H1 (cell line): ENCODE measurements at regions not wholly inside any gene's neighbourhood (a gene's known extent, or its start where the extent isn't known, plus 50 kb on each side); places are given as distances from the start of the nearest gene placed in this dataset.

Source experiments
- FOSL1 ChIP-seq: IDR thresholded peaks from 2 replicates; pipeline ENCODE4 v1.6.1; 2011; ENCODE audit warnings: mild to moderate bottlenecking, low read depth, low read length, moderate library complexity; ENCODE audit not compliant: insufficient read depth
- TF ChIP-seq, protein P1 (sequence below): fragments of 300-600 bp; sonication (generic); IDR thresholded peaks from 2 replicates; pipeline ENCODE4 v1.7.1; 2012; ENCODE audit warnings: low read length, moderate library complexity, mild to moderate bottlenecking, inconsistent platforms; ENCODE audit not compliant: insufficient replicate concordance

DNA sequence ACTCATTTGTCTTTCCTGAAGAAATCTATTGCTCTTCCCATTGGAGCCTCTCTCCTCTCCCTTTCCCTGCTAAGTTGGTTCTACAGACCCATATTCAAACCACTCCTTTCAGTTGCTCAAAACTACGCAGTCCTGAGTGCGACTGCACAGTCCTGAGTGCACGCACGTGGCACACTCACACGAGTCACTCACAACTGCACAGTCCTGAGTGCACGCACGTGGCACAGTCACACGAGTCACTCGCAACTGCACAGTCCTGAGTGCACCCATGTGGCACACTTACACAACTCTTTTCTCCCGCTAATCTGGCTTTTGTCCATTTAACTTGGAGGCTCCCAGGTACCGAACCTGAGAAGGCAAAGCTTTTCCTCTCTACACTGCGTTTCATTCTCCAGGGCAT is 159.7 kb downstream of the RNASET2 start (continued):
- TF ChIP-seq, protein P1, sequence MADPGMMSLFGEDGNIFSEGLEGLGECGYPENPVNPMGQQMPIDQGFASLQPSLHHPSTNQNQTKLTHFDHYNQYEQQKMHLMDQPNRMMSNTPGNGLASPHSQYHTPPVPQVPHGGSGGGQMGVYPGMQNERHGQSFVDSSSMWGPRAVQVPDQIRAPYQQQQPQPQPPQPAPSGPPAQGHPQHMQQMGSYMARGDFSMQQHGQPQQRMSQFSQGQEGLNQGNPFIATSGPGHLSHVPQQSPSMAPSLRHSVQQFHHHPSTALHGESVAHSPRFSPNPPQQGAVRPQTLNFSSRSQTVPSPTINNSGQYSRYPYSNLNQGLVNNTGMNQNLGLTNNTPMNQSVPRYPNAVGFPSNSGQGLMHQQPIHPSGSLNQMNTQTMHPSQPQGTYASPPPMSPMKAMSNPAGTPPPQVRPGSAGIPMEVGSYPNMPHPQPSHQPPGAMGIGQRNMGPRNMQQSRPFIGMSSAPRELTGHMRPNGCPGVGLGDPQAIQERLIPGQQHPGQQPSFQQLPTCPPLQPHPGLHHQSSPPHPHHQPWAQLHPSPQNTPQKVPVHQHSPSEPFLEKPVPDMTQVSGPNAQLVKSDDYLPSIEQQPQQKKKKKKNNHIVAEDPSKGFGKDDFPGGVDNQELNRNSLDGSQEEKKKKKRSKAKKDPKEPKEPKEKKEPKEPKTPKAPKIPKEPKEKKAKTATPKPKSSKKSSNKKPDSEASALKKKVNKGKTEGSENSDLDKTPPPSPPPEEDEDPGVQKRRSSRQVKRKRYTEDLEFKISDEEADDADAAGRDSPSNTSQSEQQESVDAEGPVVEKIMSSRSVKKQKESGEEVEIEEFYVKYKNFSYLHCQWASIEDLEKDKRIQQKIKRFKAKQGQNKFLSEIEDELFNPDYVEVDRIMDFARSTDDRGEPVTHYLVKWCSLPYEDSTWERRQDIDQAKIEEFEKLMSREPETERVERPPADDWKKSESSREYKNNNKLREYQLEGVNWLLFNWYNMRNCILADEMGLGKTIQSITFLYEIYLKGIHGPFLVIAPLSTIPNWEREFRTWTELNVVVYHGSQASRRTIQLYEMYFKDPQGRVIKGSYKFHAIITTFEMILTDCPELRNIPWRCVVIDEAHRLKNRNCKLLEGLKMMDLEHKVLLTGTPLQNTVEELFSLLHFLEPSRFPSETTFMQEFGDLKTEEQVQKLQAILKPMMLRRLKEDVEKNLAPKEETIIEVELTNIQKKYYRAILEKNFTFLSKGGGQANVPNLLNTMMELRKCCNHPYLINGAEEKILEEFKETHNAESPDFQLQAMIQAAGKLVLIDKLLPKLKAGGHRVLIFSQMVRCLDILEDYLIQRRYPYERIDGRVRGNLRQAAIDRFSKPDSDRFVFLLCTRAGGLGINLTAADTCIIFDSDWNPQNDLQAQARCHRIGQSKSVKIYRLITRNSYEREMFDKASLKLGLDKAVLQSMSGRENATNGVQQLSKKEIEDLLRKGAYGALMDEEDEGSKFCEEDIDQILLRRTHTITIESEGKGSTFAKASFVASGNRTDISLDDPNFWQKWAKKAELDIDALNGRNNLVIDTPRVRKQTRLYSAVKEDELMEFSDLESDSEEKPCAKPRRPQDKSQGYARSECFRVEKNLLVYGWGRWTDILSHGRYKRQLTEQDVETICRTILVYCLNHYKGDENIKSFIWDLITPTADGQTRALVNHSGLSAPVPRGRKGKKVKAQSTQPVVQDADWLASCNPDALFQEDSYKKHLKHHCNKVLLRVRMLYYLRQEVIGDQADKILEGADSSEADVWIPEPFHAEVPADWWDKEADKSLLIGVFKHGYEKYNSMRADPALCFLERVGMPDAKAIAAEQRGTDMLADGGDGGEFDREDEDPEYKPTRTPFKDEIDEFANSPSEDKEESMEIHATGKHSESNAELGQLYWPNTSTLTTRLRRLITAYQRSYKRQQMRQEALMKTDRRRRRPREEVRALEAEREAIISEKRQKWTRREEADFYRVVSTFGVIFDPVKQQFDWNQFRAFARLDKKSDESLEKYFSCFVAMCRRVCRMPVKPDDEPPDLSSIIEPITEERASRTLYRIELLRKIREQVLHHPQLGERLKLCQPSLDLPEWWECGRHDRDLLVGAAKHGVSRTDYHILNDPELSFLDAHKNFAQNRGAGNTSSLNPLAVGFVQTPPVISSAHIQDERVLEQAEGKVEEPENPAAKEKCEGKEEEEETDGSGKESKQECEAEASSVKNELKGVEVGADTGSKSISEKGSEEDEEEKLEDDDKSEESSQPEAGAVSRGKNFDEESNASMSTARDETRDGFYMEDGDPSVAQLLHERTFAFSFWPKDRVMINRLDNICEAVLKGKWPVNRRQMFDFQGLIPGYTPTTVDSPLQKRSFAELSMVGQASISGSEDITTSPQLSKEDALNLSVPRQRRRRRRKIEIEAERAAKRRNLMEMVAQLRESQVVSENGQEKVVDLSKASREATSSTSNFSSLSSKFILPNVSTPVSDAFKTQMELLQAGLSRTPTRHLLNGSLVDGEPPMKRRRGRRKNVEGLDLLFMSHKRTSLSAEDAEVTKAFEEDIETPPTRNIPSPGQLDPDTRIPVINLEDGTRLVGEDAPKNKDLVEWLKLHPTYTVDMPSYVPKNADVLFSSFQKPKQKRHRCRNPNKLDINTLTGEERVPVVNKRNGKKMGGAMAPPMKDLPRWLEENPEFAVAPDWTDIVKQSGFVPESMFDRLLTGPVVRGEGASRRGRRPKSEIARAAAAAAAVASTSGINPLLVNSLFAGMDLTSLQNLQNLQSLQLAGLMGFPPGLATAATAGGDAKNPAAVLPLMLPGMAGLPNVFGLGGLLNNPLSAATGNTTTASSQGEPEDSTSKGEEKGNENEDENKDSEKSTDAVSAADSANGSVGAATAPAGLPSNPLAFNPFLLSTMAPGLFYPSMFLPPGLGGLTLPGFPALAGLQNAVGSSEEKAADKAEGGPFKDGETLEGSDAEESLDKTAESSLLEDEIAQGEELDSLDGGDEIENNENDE, result no peak
- TF ChIP-seq FOSL1, result no peak
